ENCODE measurements at regions not wholly inside any gene's neighbourhood (a gene's known extent, or its start where the extent isn't known, plus 50 kb on each side); places are given as distances from the start of the nearest gene placed in this dataset.

GRCh38 chr3:103926936-103927335 lies 1439.8 kb upstream of the ALCAM start:
- ATAC-seq, result no peak
- CTCF ChIA-PET, result no interaction called here

DNA sequence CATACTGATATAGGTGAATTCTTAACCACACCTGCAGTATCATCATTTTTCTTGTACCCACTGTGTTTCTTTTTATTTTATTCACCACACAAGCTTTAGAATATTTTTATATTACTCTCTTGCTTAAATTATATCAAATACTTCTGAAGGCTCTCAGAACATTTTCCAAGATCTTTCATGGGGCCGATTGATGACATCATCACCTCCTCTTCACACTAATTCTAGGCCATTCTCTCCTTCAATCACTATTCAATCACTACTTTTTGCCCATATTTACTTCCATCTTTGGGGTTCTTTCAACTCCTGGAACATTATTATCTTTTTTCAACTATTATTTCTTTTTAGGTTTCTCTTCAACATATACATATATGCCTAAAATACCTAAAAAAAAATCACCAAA lies 1438.8 kb upstream of the ALCAM start:
- TF ChIP-seq POLR2AphosphoS5 (IDR thresholded peaks at IDR 0.05; ENCODE audit: low read depth, low read length), result no peak
- TF ChIP-seq, protein P1, sequence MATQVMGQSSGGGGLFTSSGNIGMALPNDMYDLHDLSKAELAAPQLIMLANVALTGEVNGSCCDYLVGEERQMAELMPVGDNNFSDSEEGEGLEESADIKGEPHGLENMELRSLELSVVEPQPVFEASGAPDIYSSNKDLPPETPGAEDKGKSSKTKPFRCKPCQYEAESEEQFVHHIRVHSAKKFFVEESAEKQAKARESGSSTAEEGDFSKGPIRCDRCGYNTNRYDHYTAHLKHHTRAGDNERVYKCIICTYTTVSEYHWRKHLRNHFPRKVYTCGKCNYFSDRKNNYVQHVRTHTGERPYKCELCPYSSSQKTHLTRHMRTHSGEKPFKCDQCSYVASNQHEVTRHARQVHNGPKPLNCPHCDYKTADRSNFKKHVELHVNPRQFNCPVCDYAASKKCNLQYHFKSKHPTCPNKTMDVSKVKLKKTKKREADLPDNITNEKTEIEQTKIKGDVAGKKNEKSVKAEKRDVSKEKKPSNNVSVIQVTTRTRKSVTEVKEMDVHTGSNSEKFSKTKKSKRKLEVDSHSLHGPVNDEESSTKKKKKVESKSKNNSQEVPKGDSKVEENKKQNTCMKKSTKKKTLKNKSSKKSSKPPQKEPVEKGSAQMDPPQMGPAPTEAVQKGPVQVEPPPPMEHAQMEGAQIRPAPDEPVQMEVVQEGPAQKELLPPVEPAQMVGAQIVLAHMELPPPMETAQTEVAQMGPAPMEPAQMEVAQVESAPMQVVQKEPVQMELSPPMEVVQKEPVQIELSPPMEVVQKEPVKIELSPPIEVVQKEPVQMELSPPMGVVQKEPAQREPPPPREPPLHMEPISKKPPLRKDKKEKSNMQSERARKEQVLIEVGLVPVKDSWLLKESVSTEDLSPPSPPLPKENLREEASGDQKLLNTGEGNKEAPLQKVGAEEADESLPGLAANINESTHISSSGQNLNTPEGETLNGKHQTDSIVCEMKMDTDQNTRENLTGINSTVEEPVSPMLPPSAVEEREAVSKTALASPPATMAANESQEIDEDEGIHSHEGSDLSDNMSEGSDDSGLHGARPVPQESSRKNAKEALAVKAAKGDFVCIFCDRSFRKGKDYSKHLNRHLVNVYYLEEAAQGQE (IDR thresholded peaks at IDR 0.05; ENCODE audit: insufficient read depth in 1 of 2, low read depth in 2 of 2, low read length in 1 of 2), result no peak
- TF ChIP-seq TCF7L2 (IDR thresholded peaks at IDR 0.05; ENCODE audit: low read depth, low read length), result no peak
- no peak for TF ChIP-seq SIN3A (IDR thresholded peaks at IDR 0.05; ENCODE audit: borderline replicate concordance, insufficient read depth, low read depth, low read length)
- no peak for TF ChIP-seq CTCF (IDR thresholded peaks at IDR 0.05)
- in situ Hi-C loops (cut with HindIII; ENCODE audit: low pct_unique_long_range_greater_than_20kb, low sequenced_read_pairs) (no loop called here), intact Hi-C loops (cut with micrococcal nuclease; ENCODE audit: unreplicated experiment) (no loop called here)
- Histone ChIP-seq H3K27me3 (ENCODE audit: control insufficient read depth, insufficient read depth, low read length) (no peaks in the 10 kb centered on the region), H3K9me3 (ENCODE audit: control insufficient read depth, insufficient read depth, low read depth, low read length) (no peaks in the 10 kb centered on the region), H3K4me3 (ENCODE audit: low read depth in 2 of 2, low read length in 2 of 2) (no peak overlapping the region), H3K36me3 (ENCODE audit: control insufficient read depth, insufficient read depth, low read length) (no peaks in the 10 kb centered on the region), H3K27ac (ENCODE audit: low read length) (no peak overlapping the region), H3K4me1 (ENCODE audit: control insufficient read depth, insufficient read depth, low read length) (no peaks in the 10 kb centered on the region)
- ChIA-PET POLR2A (no interaction called here), CTCF (no interaction called here)
- ATAC-seq, result no peak
- BruUV-seq (replicated peaks), result no TSS peak
- no peak for DNase-seq (ENCODE audit: low read depth, low spot score)

More at GRCh38 chr3:103926936-103927335, 1439.8 kb upstream of the ALCAM start:
- BruUV-seq (replicated peaks), result no TSS peak
- Histone ChIP-seq H3K4me3 (ENCODE audit: low read depth in 2 of 2, low read length in 2 of 2) (no peak overlapping the region), H3K27me3 (ENCODE audit: control insufficient read depth, insufficient read depth, low read length) (no peaks in the 10 kb centered on the region), H3K4me1 (ENCODE audit: control insufficient read depth, insufficient read depth, low read length) (no peaks in the 10 kb centered on the region), H3K36me3 (ENCODE audit: control insufficient read depth, insufficient read depth, low read length) (no peaks in the 10 kb centered on the region), H3K9me3 (ENCODE audit: control insufficient read depth, insufficient read depth, low read depth, low read length) (no peaks in the 10 kb centered on the region), H3K27ac (ENCODE audit: low read length) (no peak overlapping the region)
- no peak for DNase-seq (ENCODE audit: low read depth, low spot score)
- in situ Hi-C loops (cut with HindIII; ENCODE audit: low pct_unique_long_range_greater_than_20kb, low sequenced_read_pairs), result no loop called here
- intact Hi-C loops (cut with micrococcal nuclease; ENCODE audit: unreplicated experiment), result no loop called here
- TF ChIP-seq TCF7L2 (IDR thresholded peaks at IDR 0.05; ENCODE audit: low read depth, low read length), result no peak
- POLR2A ChIA-PET, result no interaction called here

GRCh38 chr3:103937094-103937493 lies 1429.6 kb upstream of the ALCAM start:
- Histone ChIP-seq H3K4me1 (ENCODE audit: control insufficient read depth, insufficient read depth, low read length) (no peaks in the 10 kb centered on the region), H3K36me3 (ENCODE audit: control insufficient read depth, insufficient read depth, low read length) (no peaks in the 10 kb centered on the region), H3K9me3 (ENCODE audit: control insufficient read depth, insufficient read depth, low read depth, low read length) (no peaks in the 10 kb centered on the region), H3K4me3 (ENCODE audit: low read depth in 2 of 2, low read length in 2 of 2) (no peak overlapping the region), H3K27me3 (ENCODE audit: control insufficient read depth, insufficient read depth, low read length) (no peaks in the 10 kb centered on the region), H3K27ac (ENCODE audit: low read length) (no peak overlapping the region)
- no peak for ATAC-seq
- TF ChIP-seq, protein P1 (IDR thresholded peaks at IDR 0.05; ENCODE audit: insufficient read depth in 1 of 2, low read depth in 2 of 2, low read length in 1 of 2), result no peak
- TF ChIP-seq TCF7L2 (IDR thresholded peaks at IDR 0.05; ENCODE audit: low read depth, low read length) (no peak), CTCF (IDR thresholded peaks at IDR 0.05) (no peak), SIN3A (IDR thresholded peaks at IDR 0.05; ENCODE audit: borderline replicate concordance, insufficient read depth, low read depth, low read length) (no peak), POLR2AphosphoS5 (IDR thresholded peaks at IDR 0.05; ENCODE audit: low read depth, low read length) (no peak)
- BruUV-seq (replicated peaks), result no TSS peak
- ChIA-PET POLR2A (no interaction called here), CTCF (no interaction called here)
- in situ Hi-C loops (cut with HindIII; ENCODE audit: low pct_unique_long_range_greater_than_20kb, low sequenced_read_pairs), result no loop called here
- no peak for DNase-seq (ENCODE audit: low read depth, low spot score)
- intact Hi-C loops (cut with micrococcal nuclease; ENCODE audit: unreplicated experiment), result no loop called here
